ENCODE measurements at regions not wholly inside any gene's neighbourhood (a gene's known extent, or its start where the extent isn't known, plus 50 kb on each side); places are given as distances from the start of the nearest gene placed in this dataset.
A peak's percentile ranks its signal among the peaks of the same experiment; 100 is the strongest.

DNA sequence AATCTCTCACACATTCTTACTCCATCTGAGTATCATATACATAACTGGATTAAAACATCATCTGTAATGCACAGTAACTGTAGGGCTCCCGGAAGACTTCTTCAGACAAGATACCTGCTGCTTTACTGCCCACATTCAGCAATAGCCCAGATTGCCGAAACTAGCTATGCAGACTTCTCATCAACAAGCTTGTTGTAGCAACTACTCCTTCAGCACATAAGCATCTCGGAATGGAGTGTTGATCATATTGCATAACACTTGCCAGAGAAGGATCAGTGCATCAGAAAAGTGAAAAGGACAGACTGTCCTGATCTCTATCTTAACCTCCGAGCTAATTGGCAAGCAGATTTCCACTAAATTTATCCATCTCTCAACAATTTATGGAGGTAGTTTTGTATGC lies 354.6 kb upstream of the C1orf87 start (continued):
- TF ChIP-seq SCRT1 (tag by site-specific recombination; IDR thresholded peaks at IDR 0.05; ENCODE audit: borderline replicate concordance) = no peak
- TF ChIP-seq, protein P1, sequence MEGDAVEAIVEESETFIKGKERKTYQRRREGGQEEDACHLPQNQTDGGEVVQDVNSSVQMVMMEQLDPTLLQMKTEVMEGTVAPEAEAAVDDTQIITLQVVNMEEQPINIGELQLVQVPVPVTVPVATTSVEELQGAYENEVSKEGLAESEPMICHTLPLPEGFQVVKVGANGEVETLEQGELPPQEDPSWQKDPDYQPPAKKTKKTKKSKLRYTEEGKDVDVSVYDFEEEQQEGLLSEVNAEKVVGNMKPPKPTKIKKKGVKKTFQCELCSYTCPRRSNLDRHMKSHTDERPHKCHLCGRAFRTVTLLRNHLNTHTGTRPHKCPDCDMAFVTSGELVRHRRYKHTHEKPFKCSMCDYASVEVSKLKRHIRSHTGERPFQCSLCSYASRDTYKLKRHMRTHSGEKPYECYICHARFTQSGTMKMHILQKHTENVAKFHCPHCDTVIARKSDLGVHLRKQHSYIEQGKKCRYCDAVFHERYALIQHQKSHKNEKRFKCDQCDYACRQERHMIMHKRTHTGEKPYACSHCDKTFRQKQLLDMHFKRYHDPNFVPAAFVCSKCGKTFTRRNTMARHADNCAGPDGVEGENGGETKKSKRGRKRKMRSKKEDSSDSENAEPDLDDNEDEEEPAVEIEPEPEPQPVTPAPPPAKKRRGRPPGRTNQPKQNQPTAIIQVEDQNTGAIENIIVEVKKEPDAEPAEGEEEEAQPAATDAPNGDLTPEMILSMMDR (tag by site-specific recombination; IDR thresholded peaks at IDR 0.05) = no peak

DNA sequence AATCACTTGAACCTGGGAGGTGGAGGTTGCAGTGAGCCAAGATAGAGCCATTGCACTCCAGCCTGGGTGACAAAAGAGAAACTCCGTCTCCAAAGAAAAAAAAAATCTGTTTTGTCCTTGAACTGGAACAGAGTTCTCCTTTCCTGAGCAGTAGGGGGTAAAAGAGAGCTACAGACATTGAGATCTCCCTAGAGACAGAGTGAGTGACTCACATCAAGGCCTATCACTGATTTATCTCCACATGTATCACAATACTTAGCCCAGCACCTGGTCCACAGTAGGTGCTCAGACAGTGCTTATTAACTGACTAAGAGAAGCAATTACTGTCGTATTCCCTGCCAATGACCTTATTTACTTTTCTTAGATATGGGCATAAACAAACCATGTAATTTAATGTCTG lies 354.1 kb upstream of the C1orf87 start:
- Histone ChIP-seq H3K4me1 (ENCODE audit: control insufficient read depth, insufficient read depth, low read length) (no peaks in the 10 kb centered on the region), H3K36me3 (ENCODE audit: control insufficient read depth in 2 of 2, insufficient read depth in 1 of 2, low read length in 2 of 2) (no peaks in the 10 kb centered on the region), H3K9me3 (ENCODE audit: control insufficient read depth, insufficient read depth, low read depth, low read length) (no peaks in the 10 kb centered on the region), H3K4me3 (ENCODE audit: low read depth, low read length) (no peak overlapping the region), H3K27ac (ENCODE audit: extremely low read depth, low read depth, low read length) (no peak overlapping the region)
- ChIA-PET CTCF (no interaction called here), POLR2A (no interaction called here)
- TF ChIP-seq GLIS1 (tag by site-specific recombination; IDR thresholded peaks at IDR 0.05) (0 out of 2 replicates have a peak, but pooled peaks have one; percentile 9), ZIC2 (tag by site-specific recombination; IDR thresholded peaks at IDR 0.05) (peak; percentile 42)
- TF ChIP-seq, protein P2, sequence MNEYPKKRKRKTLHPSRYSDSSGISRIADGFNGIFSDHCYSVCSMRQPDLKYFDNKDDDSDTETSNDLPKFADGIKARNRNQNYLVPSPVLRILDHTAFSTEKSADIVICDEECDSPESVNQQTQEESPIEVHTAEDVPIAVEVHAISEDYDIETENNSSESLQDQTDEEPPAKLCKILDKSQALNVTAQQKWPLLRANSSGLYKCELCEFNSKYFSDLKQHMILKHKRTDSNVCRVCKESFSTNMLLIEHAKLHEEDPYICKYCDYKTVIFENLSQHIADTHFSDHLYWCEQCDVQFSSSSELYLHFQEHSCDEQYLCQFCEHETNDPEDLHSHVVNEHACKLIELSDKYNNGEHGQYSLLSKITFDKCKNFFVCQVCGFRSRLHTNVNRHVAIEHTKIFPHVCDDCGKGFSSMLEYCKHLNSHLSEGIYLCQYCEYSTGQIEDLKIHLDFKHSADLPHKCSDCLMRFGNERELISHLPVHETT (tag by site-specific recombination; IDR thresholded peaks at IDR 0.05) = no peak

DNA sequence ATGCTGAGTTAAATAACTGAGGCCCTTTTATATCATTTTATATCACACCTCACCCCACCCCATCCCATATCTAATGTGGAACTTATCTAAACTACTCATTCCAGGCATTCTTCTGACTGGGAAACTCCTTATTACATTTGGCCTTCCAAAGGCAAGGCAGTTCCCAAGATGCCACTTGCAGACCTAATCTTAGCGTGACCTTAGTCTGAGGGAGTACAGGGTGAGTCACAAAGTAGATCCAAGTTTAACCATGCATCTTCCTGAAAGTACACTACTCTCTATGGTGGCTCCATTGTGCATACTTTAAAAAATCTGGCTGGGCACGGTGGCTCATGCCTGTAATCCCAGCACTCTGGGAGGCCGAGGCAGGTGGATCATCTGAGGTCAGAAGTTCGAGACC lies 353.6 kb upstream of the C1orf87 start:
- Histone ChIP-seq H3K27ac (ENCODE audit: extremely low read depth, low read depth, low read length) (no peak overlapping the region), H3K4me3 (ENCODE audit: low read depth, low read length) (no peak overlapping the region), H3K4me1 (ENCODE audit: control insufficient read depth, insufficient read depth, low read length) (no peaks in the 10 kb centered on the region), H3K9me3 (ENCODE audit: control insufficient read depth, insufficient read depth, low read depth, low read length) (no peaks in the 10 kb centered on the region), H3K36me3 (ENCODE audit: control insufficient read depth in 2 of 2, insufficient read depth in 1 of 2, low read length in 2 of 2) (no peaks in the 10 kb centered on the region)
- TF ChIP-seq ZBTB48 (tag by site-specific recombination; IDR thresholded peaks at IDR 0.05) (no peak), GLIS2 (tag by site-specific recombination; IDR thresholded peaks at IDR 0.05) (no peak), MYNN (tag by site-specific recombination; IDR thresholded peaks at IDR 0.05; ENCODE audit: borderline replicate concordance) (no peak), ZNF776 (tag by site-specific recombination; IDR thresholded peaks at IDR 0.05; ENCODE audit: borderline replicate concordance) (no peak), ZNF843 (tag by site-specific recombination; IDR thresholded peaks at IDR 0.05) (no peak), ZNF335 (tag by site-specific recombination; conservative IDR thresholded peaks at IDR 0.05) (no peak), ZNF830 (tag by site-specific recombination; IDR thresholded peaks at IDR 0.05; ENCODE audit: low read depth) (no peak)
- TF ChIP-seq, protein P3, sequence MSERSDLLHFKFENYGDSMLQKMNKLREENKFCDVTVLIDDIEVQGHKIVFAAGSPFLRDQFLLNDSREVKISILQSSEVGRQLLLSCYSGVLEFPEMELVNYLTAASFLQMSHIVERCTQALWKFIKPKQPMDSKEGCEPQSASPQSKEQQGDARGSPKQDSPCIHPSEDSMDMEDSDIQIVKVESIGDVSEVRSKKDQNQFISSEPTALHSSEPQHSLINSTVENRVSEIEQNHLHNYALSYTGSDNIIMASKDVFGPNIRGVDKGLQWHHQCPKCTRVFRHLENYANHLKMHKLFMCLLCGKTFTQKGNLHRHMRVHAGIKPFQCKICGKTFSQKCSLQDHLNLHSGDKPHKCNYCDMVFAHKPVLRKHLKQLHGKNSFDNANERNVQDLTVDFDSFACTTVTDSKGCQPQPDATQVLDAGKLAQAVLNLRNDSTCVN (tag by site-specific recombination; optimal IDR thresholded peaks at IDR 0.05) = no peak
- POLR2A ChIA-PET = no interaction called here
- CTCF ChIA-PET = no interaction called here

DNA sequence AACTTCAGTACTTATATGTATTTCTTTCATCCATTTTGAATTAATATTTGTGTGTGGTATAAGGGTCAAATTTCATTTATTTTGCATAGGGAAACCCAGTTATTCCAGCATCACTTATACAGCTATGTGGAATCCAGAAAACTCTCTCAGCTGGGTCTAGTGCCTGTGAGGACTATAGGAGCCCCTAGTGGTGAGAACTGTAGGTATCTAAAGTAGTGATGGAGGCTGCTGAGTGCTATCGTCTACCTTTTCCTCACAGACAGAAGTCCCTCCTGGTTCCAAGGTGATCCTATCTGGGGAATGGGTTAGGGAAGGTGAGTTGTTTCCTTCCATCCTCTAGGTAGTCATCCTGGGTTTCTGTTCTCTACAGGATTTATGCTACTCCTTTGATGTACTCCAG lies 352.0 kb upstream of the C1orf87 start:
- CTCF ChIA-PET = interaction anchor here (0.6 to 2.4 kb wide), 7 partner anchors 10 to 340 kb away, joined by 3 to 7 read pairs (median 4); no protein-coding TSS in a partner anchor
- Histone ChIP-seq H3K27ac (ENCODE audit: extremely low read depth, low read depth, low read length) (no peak overlapping the region), H3K4me1 (ENCODE audit: control insufficient read depth, insufficient read depth, low read length) (no peaks in the 10 kb centered on the region), H3K36me3 (ENCODE audit: control insufficient read depth in 2 of 2, insufficient read depth in 1 of 2, low read length in 2 of 2) (no peaks in the 10 kb centered on the region), H3K9me3 (ENCODE audit: control insufficient read depth, insufficient read depth, low read depth, low read length) (no peaks in the 10 kb centered on the region), H3K4me3 (ENCODE audit: low read depth, low read length) (no peak overlapping the region)
- TF ChIP-seq KLF16 (tag by site-specific recombination; IDR thresholded peaks at IDR 0.05) (no peak), ZNF473 (tag by site-specific recombination; IDR thresholded peaks at IDR 0.05) (no peak), ZNF530 (tag by site-specific recombination; IDR thresholded peaks at IDR 0.05; ENCODE audit: low read depth) (no peak)
- POLR2A ChIA-PET = no interaction called here

All from HEK293 (cell line).